Endothelial cell of hepatic sinusoid (primary cell): ENCODE measurements at regions not wholly inside any gene's neighbourhood (a gene's known extent, or its start where the extent isn't known, plus 50 kb on each side); places are given as distances from the start of the nearest gene placed in this dataset.

Source experiments
- in situ Hi-C: cut with HindIII; loops from 2 replicates; pipeline ENCODE4 v1.10.0; 2017; ENCODE audit warnings: low sequenced_read_pairs

DNA sequence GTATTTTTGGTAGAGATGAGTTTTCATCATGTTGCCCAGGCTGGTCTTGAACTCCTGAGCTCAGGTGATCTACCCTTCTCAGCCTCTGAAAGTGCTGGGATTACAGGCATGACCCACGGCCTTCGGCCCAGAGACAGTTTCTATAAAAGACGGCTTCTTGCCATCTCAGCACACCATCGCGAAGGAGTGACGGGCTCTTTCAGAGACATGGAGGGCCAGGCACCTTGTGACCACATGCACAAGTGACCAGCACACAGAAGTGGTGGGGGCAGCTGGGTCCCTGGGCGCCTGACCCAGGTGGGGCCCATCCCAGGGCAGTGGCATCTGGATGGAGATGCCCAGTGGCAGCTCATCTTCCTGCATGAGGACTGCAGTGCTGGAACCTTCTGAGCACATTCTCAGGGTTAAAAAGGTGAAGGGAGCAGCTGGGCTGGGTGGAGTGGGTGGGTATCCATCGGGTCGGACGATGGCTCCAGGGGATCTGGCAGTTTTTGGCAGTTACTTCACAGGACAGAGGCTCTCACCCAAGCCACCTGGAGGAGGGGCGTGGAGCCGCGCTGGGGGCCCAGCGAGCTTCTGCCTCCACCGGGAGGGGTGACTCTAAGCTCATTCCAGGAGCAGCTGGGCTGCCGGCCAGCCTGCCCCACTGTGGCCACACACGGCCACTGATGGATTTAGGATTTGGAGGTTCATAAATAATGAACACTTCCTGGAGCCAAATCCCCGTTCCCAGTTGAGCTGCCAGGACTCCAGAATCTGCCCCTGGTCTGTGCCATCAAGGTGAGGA lies 373.0 kb downstream of the CTTN start:
- in situ Hi-C loops, result no loop called here

DNA sequence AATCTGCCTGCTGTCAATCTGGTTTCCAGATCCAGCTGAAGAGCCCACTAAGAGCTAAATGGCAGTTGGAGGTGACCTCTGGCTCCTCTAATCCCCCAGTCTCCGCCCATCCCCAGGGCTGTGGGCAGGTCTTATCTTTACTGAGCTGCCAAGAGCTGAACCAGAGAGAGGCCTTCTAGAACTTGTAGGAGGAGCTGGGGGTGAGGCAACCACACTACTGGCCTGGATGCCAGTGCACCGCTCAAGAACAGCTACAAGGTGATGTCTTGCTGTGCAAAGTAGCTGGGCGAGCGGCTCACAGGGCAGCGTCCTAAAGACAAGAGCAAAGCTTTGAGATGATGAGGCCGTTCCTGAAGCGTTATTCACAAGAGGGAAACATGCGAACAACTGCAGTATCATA lies 374.6 kb downstream of the CTTN start:
- in situ Hi-C loops, result no loop called here

DNA sequence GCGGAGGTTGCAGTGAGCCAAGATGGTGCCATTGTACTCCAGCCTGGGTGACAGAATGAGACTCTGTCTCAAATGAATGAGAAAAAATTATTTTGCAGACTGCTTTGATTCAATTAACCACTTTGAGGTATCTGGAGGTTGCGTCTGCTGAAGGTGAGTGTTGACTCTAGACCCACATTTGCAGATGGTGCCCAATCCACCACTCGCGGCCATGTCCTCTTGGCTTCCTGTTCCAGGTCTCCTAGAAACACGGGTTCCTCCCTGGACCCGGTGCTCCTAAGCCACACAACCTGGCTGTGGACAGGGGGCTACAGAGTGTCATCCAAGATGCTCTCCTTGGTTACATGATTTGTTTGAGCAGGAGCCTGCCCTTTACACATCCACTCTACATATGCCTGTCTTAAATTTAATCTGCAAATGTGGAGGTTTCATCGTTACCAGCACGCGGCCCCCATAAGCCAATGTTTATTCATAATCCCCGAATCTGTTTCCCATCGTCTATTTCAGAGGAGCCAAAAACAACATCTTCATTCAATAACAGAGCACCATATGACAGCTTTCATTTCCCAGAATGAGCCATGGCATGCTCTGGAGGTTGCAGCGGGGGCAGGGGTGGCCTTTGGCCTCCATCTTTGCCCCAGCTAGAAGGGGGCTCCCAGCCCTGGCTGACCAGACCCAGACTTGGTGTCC lies 377.2 kb downstream of the CTTN start:
- in situ Hi-C loops, result no loop called here

- in situ Hi-C loops, result no loop called here
Observed at GRCh38 chr11:70776914-70777532, 378.7 kb downstream of the CTTN start.

- in situ Hi-C loops, result no loop called here
Observed at GRCh38 chr11:70778883-70779282, 380.6 kb downstream of the CTTN start.

DNA sequence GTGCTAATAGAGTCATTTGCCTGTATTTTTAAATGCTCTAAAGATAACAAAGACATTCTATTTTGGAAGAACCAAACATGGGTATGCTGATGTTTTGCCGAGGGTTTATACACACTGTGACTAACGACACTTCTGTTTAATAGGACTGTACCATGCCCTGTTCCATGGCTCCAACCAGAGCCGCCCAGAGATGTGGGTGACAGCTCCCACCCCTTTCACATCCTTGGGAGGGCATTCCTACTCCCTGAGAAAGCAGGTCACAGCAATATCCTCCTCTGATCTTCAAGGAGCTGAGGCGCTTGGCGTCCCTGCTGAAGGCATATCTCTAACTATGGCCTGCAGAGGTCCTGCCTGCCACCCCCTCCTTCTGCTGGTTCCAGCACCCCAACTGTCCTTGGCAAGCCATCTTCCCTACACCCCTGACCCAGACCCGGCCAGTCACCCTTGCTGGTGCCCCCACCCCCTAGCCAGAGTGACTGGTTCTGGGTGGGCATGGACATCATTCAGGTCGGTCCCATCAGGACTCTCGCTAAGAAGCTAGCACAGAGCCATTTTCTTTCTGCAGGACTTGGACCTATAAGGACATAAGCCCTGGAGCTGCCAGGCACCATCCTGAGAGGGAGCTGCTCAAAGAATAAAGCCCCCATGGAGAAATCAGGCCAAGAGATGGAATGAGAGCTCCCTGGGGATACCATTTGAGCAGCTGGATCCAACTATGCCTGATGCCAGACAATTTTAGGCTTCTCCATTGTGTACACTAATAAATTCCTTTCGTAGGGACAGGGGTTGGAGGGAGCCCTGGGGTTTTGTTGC lies 381.3 kb downstream of the CTTN start:
- in situ Hi-C loops, result no loop called here

- in situ Hi-C loops, result no loop called here
Observed at GRCh38 chr11:70780246-70780535, 381.9 kb downstream of the CTTN start.

DNA sequence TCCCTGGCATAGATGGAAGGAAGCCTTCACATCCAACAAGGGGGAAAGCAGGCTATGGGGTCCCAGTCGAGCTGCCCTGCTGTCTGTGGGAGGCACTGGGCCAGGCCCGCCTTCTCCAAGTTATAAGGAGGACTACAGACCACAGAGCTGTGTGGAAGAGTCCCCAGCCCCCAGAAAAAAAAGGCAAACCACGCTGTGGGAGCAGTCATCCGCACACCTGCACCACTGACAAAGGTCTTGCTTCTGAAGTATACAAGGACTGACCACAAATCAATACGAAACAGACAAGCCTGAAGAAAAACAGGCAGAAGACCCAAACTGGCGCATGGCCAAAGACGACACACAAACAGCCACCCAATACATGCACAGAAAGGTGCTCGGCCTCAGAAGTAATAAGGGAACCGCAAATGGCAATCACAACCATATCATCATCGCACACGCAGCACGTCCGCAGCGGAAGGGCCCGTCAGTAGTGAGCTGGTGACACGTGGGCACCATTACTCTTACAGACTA lies 384.1 kb downstream of the CTTN start:
- in situ Hi-C loops, result no loop called here

DNA sequence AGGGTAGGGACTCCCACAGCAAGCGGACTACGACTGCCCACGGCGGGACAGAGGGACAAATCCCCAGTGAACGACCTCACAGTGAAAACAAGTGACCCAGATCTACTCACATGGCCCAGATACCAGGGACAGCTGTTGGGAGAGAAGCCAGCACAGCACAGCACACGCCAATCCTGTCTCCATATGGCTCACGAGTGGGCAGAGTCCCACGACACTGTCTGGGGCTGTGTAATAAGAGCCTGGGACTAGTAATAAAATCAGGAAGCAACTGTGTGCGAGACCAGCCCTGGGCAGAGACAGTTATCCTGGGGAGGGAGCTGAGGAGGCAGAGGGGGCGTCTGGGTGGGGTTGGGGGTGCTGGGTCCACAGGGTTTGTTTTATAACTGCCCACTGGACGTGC lies 385.0 kb downstream of the CTTN start:
- in situ Hi-C loops, result no loop called here

DNA sequence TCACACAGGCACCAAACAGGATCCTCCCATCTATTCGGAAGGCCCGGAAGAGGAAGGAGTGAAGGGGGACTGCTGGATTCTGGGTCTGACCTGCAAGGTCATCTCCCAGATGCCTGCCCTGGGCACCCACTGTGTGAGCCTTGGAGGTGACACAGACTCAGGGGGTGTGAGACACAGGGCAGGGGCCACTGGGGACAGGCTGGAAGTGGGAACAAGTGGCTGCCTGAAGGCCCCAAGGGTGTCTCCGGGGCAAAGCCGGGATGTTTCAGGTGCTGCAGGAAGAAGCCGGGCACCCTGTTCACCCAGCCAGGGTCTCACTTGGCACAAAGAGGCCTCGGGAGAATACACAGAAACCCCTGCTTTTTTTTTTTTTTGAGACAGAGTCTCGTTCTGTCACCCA lies 385.5 kb downstream of the CTTN start:
- in situ Hi-C loops, result no loop called here

DNA sequence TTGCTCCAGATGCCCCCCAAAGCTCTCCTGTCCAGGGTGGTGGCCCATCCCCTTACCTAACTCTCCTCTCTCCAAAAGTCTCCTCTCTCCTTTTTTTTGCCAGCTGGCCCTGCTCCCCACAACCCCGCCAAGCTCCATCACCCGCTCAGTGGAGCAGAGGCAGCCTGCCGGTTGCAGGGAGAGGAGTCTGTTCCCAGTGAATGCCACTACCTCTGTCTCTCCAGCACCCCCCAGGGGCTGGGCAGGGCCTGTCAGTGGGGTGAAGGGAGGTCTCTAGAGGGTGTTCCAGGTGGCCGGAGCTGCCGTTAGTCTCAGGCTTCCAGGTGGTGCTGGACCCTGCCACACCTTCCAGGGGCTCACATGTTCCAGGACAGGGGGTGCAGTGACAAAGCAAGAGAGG lies 387.0 kb downstream of the CTTN start:
- in situ Hi-C loops, result no loop called here

DNA sequence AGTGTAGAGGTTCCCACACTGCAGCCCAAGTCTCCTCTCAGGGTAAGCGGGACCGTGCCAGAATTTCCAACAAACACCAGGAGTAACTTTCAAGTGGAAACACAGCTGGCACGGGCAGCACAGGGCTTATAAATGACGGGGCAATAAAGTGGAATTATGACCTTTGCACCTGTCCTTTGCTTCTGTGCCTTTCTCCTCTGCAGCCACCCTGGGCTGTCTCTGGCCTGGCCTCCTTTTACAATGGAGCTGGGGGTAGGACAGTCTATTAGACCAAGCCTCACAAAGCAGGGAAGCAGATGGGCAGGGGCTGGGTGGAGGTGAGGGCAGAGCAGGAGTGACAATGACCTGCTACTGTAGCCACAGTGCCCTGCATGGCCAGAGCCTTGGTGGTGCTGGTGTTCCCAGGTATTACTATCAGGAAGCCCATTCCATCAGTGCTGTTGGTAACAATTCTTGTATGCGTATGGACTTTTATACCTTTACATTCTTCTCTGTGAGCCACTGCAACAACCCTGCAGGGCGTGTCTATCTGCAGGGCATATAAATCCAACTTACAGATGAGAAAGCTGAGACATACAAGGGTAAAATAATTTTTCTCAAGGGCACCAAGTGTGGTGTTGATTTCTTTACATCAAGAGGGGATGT lies 387.8 kb downstream of the CTTN start:
- in situ Hi-C loops, result no loop called here

- in situ Hi-C loops, result no loop called here
Observed at GRCh38 chr11:70788248-70789022, 390.1 kb downstream of the CTTN start.

DNA sequence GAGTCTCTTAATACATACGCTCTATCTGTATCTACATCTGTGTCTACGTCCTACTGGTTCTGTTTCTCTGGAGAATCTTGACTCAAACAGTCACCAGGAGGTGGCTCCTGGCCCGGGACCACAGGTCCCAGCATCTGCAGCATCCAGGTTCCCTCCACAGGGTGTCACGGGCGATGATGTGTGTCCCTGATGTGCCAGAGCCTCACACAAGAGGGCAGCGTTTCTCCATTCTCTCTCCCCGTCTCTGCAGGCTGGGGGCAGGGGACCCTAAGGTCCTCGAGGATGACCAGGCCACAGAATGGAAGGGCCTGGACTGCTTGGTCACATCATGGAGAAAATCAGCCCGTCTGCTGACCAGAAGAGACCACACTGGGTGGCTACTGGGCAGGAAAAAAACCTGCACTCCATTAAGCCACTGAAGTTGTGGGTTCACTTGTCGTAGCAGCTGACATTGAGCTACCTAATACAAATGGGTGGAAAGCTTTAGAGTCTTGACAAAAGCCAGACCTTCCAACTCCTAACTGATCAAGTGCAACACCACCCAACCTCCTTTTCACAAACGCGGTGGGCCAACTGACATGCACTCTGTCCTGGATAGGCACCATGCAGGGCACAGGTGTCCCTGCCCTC lies 392.5 kb downstream of the CTTN start:
- in situ Hi-C loops, result no loop called here

DNA sequence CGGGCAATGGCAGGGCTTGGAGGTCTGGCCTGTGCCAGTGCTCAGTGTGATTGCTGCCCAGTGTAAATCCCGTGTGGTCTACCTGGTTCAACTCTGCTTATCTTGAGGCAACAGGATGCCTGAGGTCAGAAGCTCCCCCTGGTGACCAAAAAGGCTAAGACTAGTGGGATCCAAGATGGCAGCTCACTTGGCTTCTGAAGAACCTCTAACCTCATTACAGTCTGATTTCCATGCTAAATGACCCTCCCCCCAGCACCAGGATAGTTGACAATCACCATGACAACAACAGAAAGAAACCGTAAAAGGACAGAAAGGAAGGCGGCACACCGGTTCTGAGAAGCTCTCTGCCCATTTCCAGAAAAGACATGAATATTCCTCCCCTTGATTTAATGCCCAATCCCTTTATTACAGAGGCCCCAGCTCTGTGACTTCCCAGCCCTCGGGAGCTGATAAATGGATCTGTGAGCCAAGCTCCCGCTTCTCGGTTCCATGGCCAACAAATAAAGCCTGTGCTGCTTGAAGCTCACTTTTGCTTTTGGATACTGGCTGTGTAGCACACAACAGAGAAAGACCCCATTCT lies 398.4 kb downstream of the CTTN start:
- in situ Hi-C loops, result no loop called here

DNA sequence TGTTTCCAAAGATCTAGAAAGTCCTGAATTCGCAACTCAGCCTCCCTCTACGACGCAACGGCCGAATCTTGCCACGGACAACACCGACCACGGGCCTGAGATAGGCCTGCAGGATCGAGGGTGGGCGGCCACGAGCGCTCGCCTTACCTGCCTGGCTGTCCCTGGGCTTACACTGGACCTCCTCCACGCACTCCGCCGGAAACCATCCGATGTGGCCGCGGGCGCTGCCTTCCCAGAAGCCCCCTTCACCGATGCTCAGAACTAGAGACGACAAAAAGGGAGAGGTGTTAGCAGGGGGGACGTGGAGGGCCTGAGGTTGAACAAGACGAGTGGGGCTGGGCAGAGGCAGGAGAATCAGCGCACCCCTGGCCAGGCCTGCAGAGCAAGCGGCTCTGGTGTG lies 400.0 kb downstream of the CTTN start:
- in situ Hi-C loops, result no loop called here

- in situ Hi-C loops, result no loop called here
Observed at GRCh38 chr11:70799386-70799785, 401.1 kb downstream of the CTTN start.

DNA sequence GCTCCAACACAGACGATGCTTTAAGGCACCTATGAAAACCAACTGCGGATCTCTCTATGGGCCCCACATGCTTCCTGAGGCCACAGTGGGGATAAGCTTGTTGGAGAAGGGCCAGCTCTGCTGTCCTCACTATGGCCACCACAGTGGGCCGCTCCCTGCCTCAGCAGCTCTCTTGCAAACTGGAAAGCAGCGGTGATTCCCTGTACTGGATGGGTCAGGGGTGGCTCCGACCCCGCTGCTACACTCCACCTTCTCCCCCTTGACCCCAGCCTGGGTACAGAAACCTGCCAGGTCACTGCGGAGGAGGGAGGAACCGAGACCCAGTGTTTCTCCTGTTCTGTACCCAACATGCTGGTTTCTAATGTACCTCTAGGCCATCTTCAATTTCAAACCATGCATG lies 403.9 kb downstream of the CTTN start:
- in situ Hi-C loops, result no loop called here

DNA sequence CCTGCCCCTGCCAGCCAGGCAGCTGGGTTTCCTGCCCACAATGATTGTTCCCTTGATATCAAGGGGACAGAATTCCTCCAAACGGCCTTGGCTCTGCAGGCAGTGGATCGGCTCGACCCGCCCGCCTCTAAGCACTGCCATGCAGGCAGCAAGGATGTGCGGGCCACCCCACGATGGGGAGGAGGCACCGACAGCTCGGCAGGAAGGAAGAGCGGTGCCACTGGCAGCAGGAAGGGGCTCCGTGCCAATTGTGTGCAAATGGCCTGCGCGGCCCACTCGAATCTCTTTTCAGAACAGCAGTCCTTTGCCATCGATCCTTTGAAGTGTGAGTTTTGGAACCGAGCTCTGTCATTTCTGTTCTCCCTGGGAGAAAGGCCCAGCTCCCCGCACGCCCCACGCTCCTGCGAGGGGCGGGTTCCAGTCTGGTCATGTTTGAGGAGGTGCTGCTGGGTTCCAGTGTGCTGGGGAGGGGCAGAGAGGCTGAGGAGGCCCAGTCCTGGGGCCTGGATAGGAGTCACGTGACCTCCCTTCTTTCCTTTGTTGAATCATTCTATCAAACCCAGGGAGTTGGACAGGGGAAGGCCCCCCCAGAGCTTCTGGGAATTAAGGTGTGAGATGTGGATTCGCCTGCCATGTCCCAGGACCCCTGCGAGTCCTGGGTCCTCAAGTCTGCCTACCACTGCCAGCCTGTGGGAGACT lies 406.0 kb downstream of the CTTN start:
- in situ Hi-C loops, result no loop called here
